ENCODE measurements at regions not wholly inside any gene's neighbourhood (a gene's known extent, or its start where the extent isn't known, plus 50 kb on each side); places are given as distances from the start of the nearest gene placed in this dataset.
"Not testable (repeated sequence)": the region's sequence is repeated elsewhere in the genome, so short reads cannot be mapped to it uniquely, and the experiment has no call there.

DNA sequence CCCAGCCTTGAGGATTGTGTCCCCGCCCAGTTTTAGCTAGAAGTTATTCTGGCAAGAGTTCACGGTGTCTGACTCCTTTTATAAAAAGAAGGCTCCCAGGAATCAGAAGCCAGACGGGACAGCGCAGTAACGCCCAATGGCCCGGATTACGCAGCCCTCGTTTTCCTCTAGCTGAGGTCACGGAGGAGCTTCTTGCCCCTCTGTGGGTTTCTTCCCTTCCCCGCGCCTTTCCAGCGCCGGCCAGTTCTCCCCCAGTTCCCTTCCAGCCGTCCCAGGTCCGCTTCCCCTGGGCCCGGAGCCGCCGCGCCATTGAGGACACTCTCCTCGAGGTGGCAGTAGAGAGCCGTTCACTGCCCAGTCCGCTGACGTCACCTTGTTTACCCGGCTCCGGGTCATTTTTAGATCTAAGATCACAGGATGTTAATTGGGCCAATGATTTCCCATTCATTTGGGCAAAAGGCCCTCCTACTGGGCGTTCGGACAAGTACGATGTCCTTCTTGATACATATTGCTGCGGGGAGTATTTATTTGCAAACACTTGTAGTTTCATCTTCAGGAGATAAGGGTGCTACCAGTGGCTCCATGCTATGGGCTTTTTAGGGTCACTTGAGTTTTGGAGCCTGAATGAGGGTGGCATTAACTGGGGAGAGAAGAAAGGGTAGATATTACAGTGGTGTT lies 81.5 kb upstream of the PPM1B start:
- 1 to 3% methylated on average over 29 of the region's 29 CpGs for WGBS, 2 experiments (ENCODE audit: low coverage in 1 of 2, low lambda C conversion rate in 2 of 2, missing lambda C conversion rate in 2 of 2)
- H3K9me3 ChIP-seq (ENCODE audit: low read depth): no peaks in the 10 kb centered on the region
- peak overlapping the region; percentile 47 for H3K9ac ChIP-seq
- no peaks in the 10 kb centered on the region for H3K79me2 ChIP-seq (ENCODE audit: insufficient read depth)
- H4K20me1 ChIP-seq (ENCODE audit: insufficient read depth): no peaks in the 10 kb centered on the region
- H3K36me3 ChIP-seq (ENCODE audit: low read depth): no peaks in the 10 kb centered on the region
- H3F3A ChIP-seq (ENCODE audit: insufficient read depth): no peaks in the 10 kb centered on the region
- H3K4me1 ChIP-seq (ENCODE audit: insufficient read depth): peaks cover 5% of the 10 kb centered on the region; the same call in 1 of the 2 replicates
- in situ Hi-C loops (cut with MboI): no loop called here
- H3K9me2 ChIP-seq (ENCODE audit: insufficient read depth): no peaks in the 10 kb centered on the region
- peak overlapping the region; percentile 73 for H3K4me2 ChIP-seq (ENCODE audit: unreplicated experiment)
- no peak overlapping the region for H3K27ac ChIP-seq
- DNase-seq: peak; percentile 90
- H2AFZ ChIP-seq: peak overlapping the region; percentile 86
- TF ChIP-seq EZH2phosphoT487 (IDR thresholded peaks at IDR 0.05; ENCODE audit: insufficient read depth, low read depth) (no peak), EZH2 (IDR thresholded peaks at IDR 0.05; ENCODE audit: insufficient read depth, poor library complexity, severe bottlenecking) (no peak)
- peak overlapping the region; percentile 71 for H3K4me3 ChIP-seq
- H3K27me3 ChIP-seq (replicated peaks; ENCODE audit: insufficient read depth): no peaks in the 10 kb centered on the region

DNA sequence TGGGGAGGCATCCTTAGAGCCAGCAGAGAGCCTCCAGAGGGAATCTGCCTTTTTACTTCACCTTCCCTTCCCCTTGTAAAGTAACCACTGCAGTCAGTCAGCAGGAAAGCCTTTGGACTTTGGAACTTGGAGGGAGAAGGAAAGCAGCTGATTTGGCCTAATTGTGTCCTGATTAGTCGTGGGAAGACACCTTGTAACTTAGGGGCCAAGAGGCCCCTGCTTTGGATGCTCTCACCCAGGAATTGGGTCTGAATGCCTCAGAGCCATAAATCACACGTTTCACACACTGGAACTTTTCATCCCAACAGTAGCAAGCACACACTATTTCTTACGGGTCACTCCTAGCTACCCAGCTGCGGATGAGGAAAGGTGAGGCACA lies 81.0 kb upstream of the PPM1B start:
- Histone ChIP-seq H3K4me3 (peak overlapping the region; percentile 71), H3K4me1 (ENCODE audit: insufficient read depth) (peaks cover 5% of the 10 kb centered on the region; the same call in 1 of the 2 replicates), H3K4me2 (ENCODE audit: unreplicated experiment) (no peak overlapping the region)

DNA sequence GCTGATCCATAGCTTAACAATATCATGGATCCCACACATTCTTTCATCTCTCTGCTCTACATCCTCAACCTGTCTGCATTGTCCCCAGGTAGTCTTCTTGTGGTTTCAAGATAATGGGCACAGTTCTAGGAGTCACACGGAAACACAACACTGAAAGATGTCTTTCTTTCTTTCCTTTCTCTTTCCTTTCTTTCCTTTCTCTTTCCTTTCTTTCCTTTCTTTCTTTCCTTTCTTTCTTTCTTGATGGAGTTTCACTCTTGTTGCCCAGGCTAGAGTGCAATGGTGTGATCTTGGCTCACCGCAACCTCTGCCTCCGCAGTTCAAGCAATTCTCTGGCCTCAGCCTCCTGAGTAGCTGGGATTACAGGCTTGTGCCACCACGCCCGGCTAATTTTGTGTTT lies 76.2 kb upstream of the PPM1B start:
- H2AFZ ChIP-seq; H3F3A ChIP-seq (ENCODE audit: insufficient read depth); H3K27ac ChIP-seq; in situ Hi-C loops (cut with MboI); H4K20me1 ChIP-seq (ENCODE audit: insufficient read depth); H3K27me3 ChIP-seq (replicated peaks; ENCODE audit: insufficient read depth); H3K4me3 ChIP-seq; DNase-seq; H3K9me3 ChIP-seq (ENCODE audit: low read depth); H3K36me3 ChIP-seq (ENCODE audit: low read depth); H3K9ac ChIP-seq; H3K4me2 ChIP-seq (ENCODE audit: unreplicated experiment); H3K9me2 ChIP-seq (ENCODE audit: insufficient read depth); H3K79me2 ChIP-seq (ENCODE audit: insufficient read depth); H3K4me1 ChIP-seq (ENCODE audit: insufficient read depth): not testable (repeated sequence)
- 91 to 94% methylated on average over 5 of the region's 5 CpGs for WGBS, 2 experiments (ENCODE audit: low coverage in 1 of 2, low lambda C conversion rate in 2 of 2, missing lambda C conversion rate in 2 of 2)

More for the DNA sequence above, 81.0 kb upstream of the PPM1B start:
- H3F3A ChIP-seq (ENCODE audit: insufficient read depth): no peaks in the 10 kb centered on the region
- 29 to 35% methylated on average over 4 of the region's 4 CpGs for WGBS, 2 experiments (ENCODE audit: low coverage in 1 of 2, low lambda C conversion rate in 2 of 2, missing lambda C conversion rate in 2 of 2)
- H3K27me3 ChIP-seq (replicated peaks; ENCODE audit: insufficient read depth): no peaks in the 10 kb centered on the region
- H3K36me3 ChIP-seq (ENCODE audit: low read depth): no peaks in the 10 kb centered on the region
- no peak overlapping the region for H3K27ac ChIP-seq
- TF ChIP-seq EZH2phosphoT487 (IDR thresholded peaks at IDR 0.05; ENCODE audit: insufficient read depth, low read depth): no peak
- TF ChIP-seq EZH2 (IDR thresholded peaks at IDR 0.05; ENCODE audit: insufficient read depth, poor library complexity, severe bottlenecking): no peak
- in situ Hi-C loops (cut with MboI): no loop called here
- H3K79me2 ChIP-seq (ENCODE audit: insufficient read depth): no peaks in the 10 kb centered on the region
- H3K9me2 ChIP-seq (ENCODE audit: insufficient read depth): no peaks in the 10 kb centered on the region
- H2AFZ ChIP-seq: peak overlapping the region; percentile 86
- no peak overlapping the region for H3K9ac ChIP-seq
- DNase-seq: peak; percentile 3
- H3K9me3 ChIP-seq (ENCODE audit: low read depth): no peaks in the 10 kb centered on the region
- H4K20me1 ChIP-seq (ENCODE audit: insufficient read depth): no peaks in the 10 kb centered on the region

DNA sequence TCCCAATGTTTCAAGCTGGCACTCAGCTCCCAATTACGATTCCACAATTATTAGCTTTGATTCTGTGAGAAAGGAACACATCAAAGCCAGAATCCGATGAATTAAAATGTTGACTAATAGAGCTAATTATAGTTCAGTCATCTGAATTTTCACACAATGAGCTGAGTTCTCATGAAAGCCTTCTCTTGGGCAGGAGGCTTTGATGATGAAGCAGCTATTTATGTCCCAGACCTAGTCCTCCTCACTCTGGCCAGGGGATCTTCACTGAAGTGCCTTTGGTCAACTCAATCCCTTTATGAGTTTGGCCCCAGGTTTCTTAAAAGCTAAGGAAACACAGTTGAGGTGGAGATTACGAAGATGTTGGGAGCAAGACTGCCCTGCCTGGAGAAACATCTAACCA lies 74.7 kb upstream of the PPM1B start:
- Histone ChIP-seq H3F3A (ENCODE audit: insufficient read depth) (no peaks in the 10 kb centered on the region), H3K27me3 (replicated peaks; ENCODE audit: insufficient read depth) (no peaks in the 10 kb centered on the region), H3K4me3 (no peak overlapping the region), H3K36me3 (ENCODE audit: low read depth) (no peaks in the 10 kb centered on the region), H2AFZ (no peak overlapping the region), H3K4me2 (ENCODE audit: unreplicated experiment) (no peak overlapping the region), H3K4me1 (ENCODE audit: insufficient read depth) (no peaks in the 10 kb centered on the region), H3K9ac (no peak overlapping the region), H3K79me2 (ENCODE audit: insufficient read depth) (no peaks in the 10 kb centered on the region), H3K27ac (no peak overlapping the region), H3K9me2 (ENCODE audit: insufficient read depth) (no peaks in the 10 kb centered on the region), H4K20me1 (ENCODE audit: insufficient read depth) (no peaks in the 10 kb centered on the region), H3K9me3 (ENCODE audit: low read depth) (no peaks in the 10 kb centered on the region)
- in situ Hi-C loops (cut with MboI): no loop called here
- TF ChIP-seq EZH2 (IDR thresholded peaks at IDR 0.05; ENCODE audit: insufficient read depth, poor library complexity, severe bottlenecking): no peak
- no peak for TF ChIP-seq EZH2phosphoT487 (IDR thresholded peaks at IDR 0.05; ENCODE audit: insufficient read depth, low read depth)
- DNase-seq: no peak
- 77 to 86% methylated on average over 3 of the region's 3 CpGs for WGBS, 2 experiments (ENCODE audit: low coverage in 1 of 2, low lambda C conversion rate in 2 of 2, missing lambda C conversion rate in 2 of 2)
